ENCODE measurements at regions not wholly inside any gene's neighbourhood (a gene's known extent, or its start where the extent isn't known, plus 50 kb on each side); places are given as distances from the start of the nearest gene placed in this dataset.

GRCh38 chr17:73719588-73720071, 75.4 kb upstream of the SDK2 start:
- intact Hi-C loops (cut with DNase I; ENCODE audit: low total_unique reads): no loop called here
- no peaks in the 10 kb centered on the region for H3K27me3 ChIP-seq
- H3K4me3 ChIP-seq: no peak overlapping the region
- no peaks in the 10 kb centered on the region for H3K36me3 ChIP-seq (ENCODE audit: low read depth, missing control alignments)
- WGBS, 2 donors: 27 to 75% methylated on average over 14 to 16 of the region's 16 CpGs
- TF ChIP-seq, protein P1, sequence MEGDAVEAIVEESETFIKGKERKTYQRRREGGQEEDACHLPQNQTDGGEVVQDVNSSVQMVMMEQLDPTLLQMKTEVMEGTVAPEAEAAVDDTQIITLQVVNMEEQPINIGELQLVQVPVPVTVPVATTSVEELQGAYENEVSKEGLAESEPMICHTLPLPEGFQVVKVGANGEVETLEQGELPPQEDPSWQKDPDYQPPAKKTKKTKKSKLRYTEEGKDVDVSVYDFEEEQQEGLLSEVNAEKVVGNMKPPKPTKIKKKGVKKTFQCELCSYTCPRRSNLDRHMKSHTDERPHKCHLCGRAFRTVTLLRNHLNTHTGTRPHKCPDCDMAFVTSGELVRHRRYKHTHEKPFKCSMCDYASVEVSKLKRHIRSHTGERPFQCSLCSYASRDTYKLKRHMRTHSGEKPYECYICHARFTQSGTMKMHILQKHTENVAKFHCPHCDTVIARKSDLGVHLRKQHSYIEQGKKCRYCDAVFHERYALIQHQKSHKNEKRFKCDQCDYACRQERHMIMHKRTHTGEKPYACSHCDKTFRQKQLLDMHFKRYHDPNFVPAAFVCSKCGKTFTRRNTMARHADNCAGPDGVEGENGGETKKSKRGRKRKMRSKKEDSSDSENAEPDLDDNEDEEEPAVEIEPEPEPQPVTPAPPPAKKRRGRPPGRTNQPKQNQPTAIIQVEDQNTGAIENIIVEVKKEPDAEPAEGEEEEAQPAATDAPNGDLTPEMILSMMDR (IDR thresholded peaks at IDR 0.05): no peak
- no peak for TF ChIP-seq POLR2A (IDR thresholded peaks at IDR 0.05)
- H3K9me3 ChIP-seq: no peaks in the 10 kb centered on the region
- peaks cover 18% of the 10 kb centered on the region for H3K4me1 ChIP-seq
- peak; percentile 70 for DNase-seq
- H3K27ac ChIP-seq: peak overlapping the region in 1 of 2 donors; percentile 22

DNA sequence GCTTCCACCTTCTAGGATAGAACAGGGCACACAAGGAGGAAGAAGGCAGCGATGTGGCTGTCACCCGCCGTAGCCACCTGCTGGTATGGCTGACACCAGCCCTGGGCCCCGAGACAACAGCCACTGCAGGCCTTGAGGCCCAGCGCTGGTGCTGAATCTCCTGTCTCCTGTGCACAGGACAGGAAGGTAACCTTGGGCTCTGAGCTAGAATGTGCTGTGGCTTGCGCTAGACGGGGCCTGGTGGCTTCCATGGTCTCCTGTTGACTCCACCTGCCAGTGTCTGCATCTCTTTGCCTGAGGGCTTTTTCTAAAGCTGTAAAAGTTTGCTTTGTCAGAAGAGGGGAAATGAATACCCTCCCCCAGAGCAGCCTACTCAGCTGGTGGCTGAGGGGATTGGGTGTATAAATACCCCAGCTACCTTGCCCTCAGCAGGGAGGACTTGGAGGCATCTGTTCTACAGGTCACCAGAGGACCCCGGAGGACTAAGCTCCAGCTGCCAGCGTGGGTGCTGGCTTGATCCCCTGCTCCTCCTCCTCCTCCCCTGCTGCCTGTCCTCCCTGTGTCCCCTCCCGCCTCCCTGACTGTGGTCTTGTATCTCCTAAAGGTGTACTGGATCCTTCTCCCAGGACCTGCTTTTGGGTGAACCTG, 76.1 kb upstream of the SDK2 start:
- DNase-seq: no peak
- H3K36me3 ChIP-seq (ENCODE audit: low read depth, missing control alignments): no peaks in the 10 kb centered on the region
- intact Hi-C loops (cut with DNase I; ENCODE audit: low total_unique reads): no loop called here
- no peaks in the 10 kb centered on the region for H3K27me3 ChIP-seq
- peaks cover 18% of the 10 kb centered on the region for H3K4me1 ChIP-seq
- TF ChIP-seq, protein P1 (IDR thresholded peaks at IDR 0.05): no peak
- no peak for TF ChIP-seq POLR2A (IDR thresholded peaks at IDR 0.05)
- no peaks in the 10 kb centered on the region for H3K9me3 ChIP-seq
- H3K4me3 ChIP-seq: no peak overlapping the region
- H3K27ac ChIP-seq: peak overlapping the region in 1 of 2 donors; percentile 22
- WGBS, 2 donors: 91 to 94% methylated on average over 7 to 10 of the region's 10 CpGs

DNA sequence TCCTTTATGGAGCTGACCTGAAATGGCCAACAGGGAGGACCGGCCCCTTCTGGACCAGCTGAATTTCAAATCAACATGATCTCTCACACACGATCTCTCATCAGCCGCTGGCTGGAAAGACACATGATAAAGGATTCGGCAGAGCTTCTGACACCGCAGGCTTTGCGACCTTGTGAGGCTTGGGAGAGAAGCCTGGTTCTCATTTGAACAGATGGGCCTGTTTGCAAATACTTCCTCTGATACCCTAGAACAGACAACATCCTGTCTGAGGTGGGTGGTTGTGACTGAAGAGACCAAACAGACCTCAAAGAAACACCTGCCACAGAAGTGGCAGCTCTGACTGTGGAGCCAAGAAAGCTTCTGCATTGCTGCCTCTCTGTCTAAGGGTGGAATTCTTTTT, 77.9 kb upstream of the SDK2 start:
- Histone ChIP-seq H3K27me3 (no peaks in the 10 kb centered on the region), H3K27ac (no peak overlapping the region), H3K4me3 (no peak overlapping the region), H3K9me3 (no peaks in the 10 kb centered on the region), H3K36me3 (ENCODE audit: low read depth, missing control alignments) (no peaks in the 10 kb centered on the region), H3K4me1 (peaks cover 18% of the 10 kb centered on the region)
- WGBS, 2 donors: 76 to 83% methylated on average over 6 of the region's 6 CpGs
- intact Hi-C loops (cut with DNase I; ENCODE audit: low total_unique reads): no loop called here
- no peak for DNase-seq
- no peak for TF ChIP-seq POLR2A (IDR thresholded peaks at IDR 0.05)
- TF ChIP-seq, protein P1 (IDR thresholded peaks at IDR 0.05): no peak

DNA sequence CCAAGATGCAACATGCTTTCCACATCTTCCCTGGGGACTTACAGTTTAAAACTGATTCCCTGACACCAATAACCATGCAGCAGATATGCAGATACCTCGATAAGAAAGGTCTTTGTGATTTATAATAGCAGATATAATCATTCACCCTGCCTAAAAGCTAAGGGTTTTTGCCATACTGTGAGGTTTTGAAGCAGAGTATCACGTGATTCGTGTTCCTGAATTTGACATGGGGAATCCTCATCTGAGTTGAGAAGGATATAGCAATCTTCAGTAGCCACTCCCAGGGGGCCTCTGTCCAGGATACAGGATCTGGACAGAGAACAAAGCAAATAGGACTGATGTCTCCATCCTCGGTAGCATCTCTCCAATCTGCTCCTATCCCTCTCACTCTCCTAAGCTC, 79.1 kb upstream of the SDK2 start:
- 82 to 88% methylated on average over 4 of the region's 4 CpGs for WGBS, 2 donors
- Histone ChIP-seq H3K27ac (no peak overlapping the region), H3K4me3 (no peak overlapping the region), H3K4me1 (peaks cover 18% of the 10 kb centered on the region), H3K9me3 (no peaks in the 10 kb centered on the region), H3K27me3 (no peaks in the 10 kb centered on the region), H3K36me3 (ENCODE audit: low read depth, missing control alignments) (no peaks in the 10 kb centered on the region)
- TF ChIP-seq POLR2A (IDR thresholded peaks at IDR 0.05): no peak
- TF ChIP-seq, protein P1 (IDR thresholded peaks at IDR 0.05): no peak
- intact Hi-C loops (cut with DNase I; ENCODE audit: low total_unique reads): no loop called here
- DNase-seq: no peak

- Histone ChIP-seq H3K27ac (no peak overlapping the region), H3K4me1 (peaks cover 10% of the 10 kb centered on the region), H3K9me3 (no peaks in the 10 kb centered on the region), H3K36me3 (ENCODE audit: low read depth, missing control alignments) (no peaks in the 10 kb centered on the region), H3K27me3 (no peaks in the 10 kb centered on the region), H3K4me3 (no peak overlapping the region)
- intact Hi-C loops (cut with DNase I; ENCODE audit: low total_unique reads): no loop called here
- no peak for DNase-seq
- 92 to 100% methylated on average over 4 to 5 of the region's 5 CpGs for WGBS, 2 donors
- TF ChIP-seq, protein P1 (IDR thresholded peaks at IDR 0.05): no peak
- TF ChIP-seq POLR2A (IDR thresholded peaks at IDR 0.05): no peak
Observed at GRCh38 chr17:73724341-73724740, 80.1 kb upstream of the SDK2 start.

All from testis (tissue), 2 donors.